H1 (cell line): ENCODE measurements at regions not wholly inside any gene's neighbourhood (a gene's known extent, or its start where the extent isn't known, plus 50 kb on each side); places are given as distances from the start of the nearest gene placed in this dataset.

Experiments
- CTCF ChIA-PET: fragments of 300-600 bp; sonication (Branson Sonifier 250); formaldehyde crosslinking; loops from one replicate; lab custom pipeline; 2021; ENCODE audit not compliant: partially characterized antibody; lab: Charles Lee
- POLR2A ChIA-PET: fragments of 300-600 bp; sonication (Branson Sonifier 250); formaldehyde crosslinking; loops from one replicate; lab custom pipeline; 2021; ENCODE audit warnings: inconsistent platforms; ENCODE audit not compliant: partially characterized antibody; lab: Charles Lee
- DNase-seq, 2 experiments: peaks; one replicate each; pipeline versions ENCODE4 v3.0.0 to v3.0.0-alpha.2; 2010 to 2022; ENCODE audit warnings: low spot score in 2 of 2, low read depth in 1 of 2, mixed read lengths in 1 of 2
- FAIRE-seq: peaks from 2 replicates; lab custom pipeline; 2011; peaks lifted over from hg19 to GRCh38; lab: Jason Lieb, UNC
- H2AFZ ChIP-seq: 2 replicates; pipeline ENCODE4 v1.8.1; 2012; ENCODE audit warnings: low read length, inconsistent platforms
- H2AK5ac ChIP-seq: 2 replicates; pipeline ENCODE4 v1.6.1; 2013; ENCODE audit warnings: low read depth, low read length
- H2BK120ac ChIP-seq: replicated peaks from 2 replicates; pipeline ENCODE3; 2013; ENCODE audit warnings: low read depth, low read length, inconsistent platforms
- H2BK12ac ChIP-seq: 2 replicates; pipeline ENCODE4 v1.6.1; 2013; ENCODE audit warnings: low read depth, low read length
- H2BK15ac ChIP-seq: 2 replicates; pipeline ENCODE4 v1.6.1; 2013; ENCODE audit warnings: low read length
- H2BK20ac ChIP-seq: 2 replicates; pipeline ENCODE4 v1.6.1; 2013; ENCODE audit warnings: low read length
- H2BK5ac ChIP-seq: 2 replicates; pipeline ENCODE4 v1.6.1; 2013; ENCODE audit warnings: low read depth, low read length
- H3K14ac ChIP-seq: 2 replicates; pipeline ENCODE4 v1.6.1; 2013; ENCODE audit warnings: inconsistent platforms; ENCODE audit not compliant: insufficient read length
- H3K18ac ChIP-seq: 2 replicates; pipeline ENCODE4 v1.6.1; 2013; ENCODE audit warnings: low read length; ENCODE audit errors: extremely low read depth
- H3K23ac ChIP-seq: 2 replicates; pipeline ENCODE4 v1.6.1; 2013; ENCODE audit warnings: inconsistent platforms; ENCODE audit not compliant: insufficient read length
- H3K23me2 ChIP-seq: 2 replicates; pipeline ENCODE4 v1.6.1; 2013; ENCODE audit warnings: low read depth, low read length
- H3K27ac ChIP-seq: 2 replicates; pipeline ENCODE4 v1.6.1; 2011; ENCODE audit warnings: low read depth, low read length, inconsistent platforms
- H3K27me3 ChIP-seq, 4 experiments: replicated peaks in 1 of 4; 1 replicate in 1 of 4; 2 replicates in 3 of 4; pipeline versions ENCODE4 v1.6.1 to v1.8.1; 2011 to 2013; ENCODE audit warnings: low read length in 3 of 4, mild to moderate bottlenecking in 3 of 4, inconsistent platforms in 2 of 4, mixed read lengths in 2 of 4, moderate library complexity in 1 of 4; ENCODE audit not compliant: control insufficient read depth in 3 of 4, insufficient read depth in 3 of 4; ENCODE audit errors: extremely low read depth in 1 of 4
- H3K36me3 ChIP-seq, 4 experiments: 2 replicates each; pipeline versions ENCODE4 v1.6.1 to v1.8.1; 2011 to 2013; ENCODE audit warnings: mild to moderate bottlenecking in 4 of 4, low read length in 3 of 4, moderate library complexity in 2 of 4, control low read depth in 1 of 4, inconsistent platforms in 1 of 4; ENCODE audit not compliant: insufficient read depth in 4 of 4, control insufficient read depth in 2 of 4
- H3K4ac ChIP-seq: replicated peaks from 2 replicates; pipeline ENCODE3; 2013; ENCODE audit warnings: low read length, low read depth, mixed read lengths, inconsistent platforms; ENCODE audit not compliant: insufficient read length
- H3K4me1 ChIP-seq, 4 experiments: replicated peaks in 1 of 4; 1 replicate in 1 of 4; 2 replicates in 3 of 4; pipeline versions ENCODE4 v1.6.1 to v1.8.1; 2011 to 2013; ENCODE audit warnings: low read length in 3 of 4, inconsistent platforms in 2 of 4, mixed read lengths in 1 of 4; ENCODE audit not compliant: insufficient read depth in 4 of 4, control insufficient read depth in 3 of 4
- H3K4me2 ChIP-seq, 2 experiments: 2 replicates each; pipeline versions ENCODE4 v1.6.1 to v1.8.1; 2011 to 2013; ENCODE audit warnings: low read depth in 2 of 2, low read length in 2 of 2, control low read depth in 1 of 2, inconsistent platforms in 1 of 2, mild to moderate bottlenecking in 1 of 2; ENCODE audit not compliant: insufficient read depth in 1 of 2
- H3K4me3 ChIP-seq, 4 experiments: fragments of 200-600, 300-600 bp in 1 of 4; sonication (generic), shearing (Covaris generic), sonication (Bioruptor Twin) in 1 of 4; 2 replicates each; pipeline versions ENCODE4 v1.5.1 to v1.8.1; 2011 to 2016; ENCODE audit warnings: low read length in 4 of 4, low read depth in 3 of 4, control low read depth in 2 of 4, inconsistent platforms in 2 of 4, mild to moderate bottlenecking in 2 of 4, mixed read lengths in 1 of 4, moderate library complexity in 1 of 4; ENCODE audit not compliant: insufficient read depth in 2 of 4; ENCODE audit errors: extremely low read depth in 1 of 4
- H3K56ac ChIP-seq: replicated peaks from 2 replicates; pipeline ENCODE3; 2013; ENCODE audit warnings: low read depth, mild to moderate bottlenecking, mixed read lengths, low read length, inconsistent platforms; ENCODE audit not compliant: insufficient read length
- H3K79me1 ChIP-seq: 2 replicates; pipeline ENCODE4 v1.6.1; 2013; ENCODE audit warnings: low read depth, low read length, control low read depth
- H3K79me2 ChIP-seq, 2 experiments: 2 replicates each; pipeline versions ENCODE4 v1.6.1 to v1.8.1; 2012 to 2013; ENCODE audit warnings: low read length in 2 of 2, mild to moderate bottlenecking in 2 of 2, inconsistent platforms in 1 of 2; ENCODE audit not compliant: insufficient read depth in 2 of 2, control insufficient read depth in 1 of 2
- H3K9ac ChIP-seq, 4 experiments: replicated peaks in 1 of 4; 1 replicate in 1 of 4; 2 replicates in 3 of 4; pipeline versions ENCODE4 v1.6.1 to v1.8.1; 2011 to 2013; ENCODE audit warnings: low read depth in 3 of 4, low read length in 3 of 4, control low read depth in 2 of 4, mild to moderate bottlenecking in 2 of 4, moderate library complexity in 2 of 4, inconsistent platforms in 1 of 4; ENCODE audit errors: extremely low read depth in 1 of 4
- H3K9me3 ChIP-seq, 2 experiments: 2 replicates each; pipeline versions ENCODE4 v1.6.1 to v1.8.1; 2012 to 2013; ENCODE audit warnings: mild to moderate bottlenecking in 2 of 2, moderate library complexity in 2 of 2, control low read depth in 1 of 2, inconsistent platforms in 1 of 2, low read depth in 1 of 2, low read length in 1 of 2, mixed read lengths in 1 of 2; ENCODE audit not compliant: insufficient read depth in 2 of 2
- H4K20me1 ChIP-seq, 2 experiments: replicated peaks in 1 of 2; 2 replicates each; pipeline versions ENCODE3 to v1.8.1; 2011 to 2013; ENCODE audit warnings: inconsistent platforms in 2 of 2, low read length in 2 of 2, mild to moderate bottlenecking in 1 of 2; ENCODE audit not compliant: insufficient read depth in 2 of 2, control insufficient read depth in 1 of 2
- H4K5ac ChIP-seq: 2 replicates; pipeline ENCODE4 v1.6.1; 2013; ENCODE audit warnings: low read length, low read depth, mixed read lengths, inconsistent platforms; ENCODE audit not compliant: insufficient read length
- H4K8ac ChIP-seq: 2 replicates; pipeline ENCODE4 v1.8.0; 2013; ENCODE audit warnings: mild to moderate bottlenecking, moderate library complexity, low read length, inconsistent platforms; ENCODE audit not compliant: insufficient read depth; ENCODE audit errors: extremely low read depth
- H4K91ac ChIP-seq: replicated peaks from 2 replicates; pipeline ENCODE3; 2013; ENCODE audit warnings: low read length, mixed read lengths, inconsistent platforms; ENCODE audit not compliant: insufficient read length
- CBX5 ChIP-seq: fragments of 300-800, 300-1000 bp; sonication (generic); IDR thresholded peaks from 2 replicates; pipeline ENCODE4 v1.7.1; 2016; ENCODE audit warnings: antibody characterized with exemption, low read length, low read depth
- CTBP2 ChIP-seq: IDR thresholded peaks from 2 replicates; pipeline ENCODE4 v1.7.0; 2011; ENCODE audit warnings: borderline replicate concordance, mild to moderate bottlenecking, moderate library complexity, mixed read lengths, low read length; ENCODE audit not compliant: insufficient read depth, insufficient read length
- KDM5A ChIP-seq: fragments of 200-600 bp; IDR thresholded peaks from 2 replicates; pipeline ENCODE4 v1.7.1; 2012; ENCODE audit warnings: mild to moderate bottlenecking, low read length, inconsistent platforms, mixed read lengths
- POU5F1 ChIP-seq: IDR thresholded peaks from 2 replicates; pipeline ENCODE4 v1.6.1; 2011; ENCODE audit warnings: low read depth, mild to moderate bottlenecking, low read length, moderate library complexity
- RAD21 ChIP-seq, 2 experiments: IDR thresholded peaks in 1 of 2; conservative IDR thresholded peaks in 1 of 2; 2 replicates each; pipeline ENCODE4 v1.6.1; 2011; ENCODE audit warnings: low read depth in 2 of 2, low read length in 2 of 2, improper control_type of control experiment in 1 of 2, inconsistent platforms in 1 of 2, mild to moderate bottlenecking in 1 of 2, moderate library complexity in 1 of 2
- RNF2 ChIP-seq: fragments of 200-900, 300-1000 bp; sonication (generic); IDR thresholded peaks from 2 replicates; pipeline ENCODE4 v1.7.1; 2016; ENCODE audit warnings: borderline replicate concordance, low read depth, mild to moderate bottlenecking, antibody characterized with exemption, low read length; ENCODE audit not compliant: poor library complexity, severe bottlenecking; ENCODE audit errors: missing control alignments
- SIX5 ChIP-seq: IDR thresholded peaks from 2 replicates; pipeline ENCODE4 v1.6.1; 2011; ENCODE audit warnings: mild to moderate bottlenecking, low read depth, low read length
- USF2 ChIP-seq: IDR thresholded peaks from 2 replicates; pipeline ENCODE4 v1.6.1; 2011; ENCODE audit warnings: low read length, improper control_type of control experiment

GRCh38 chr16:5454349-5454748, 356.8 kb upstream of the EEF2KMT start:
- no peak overlapping the region for H2BK15ac ChIP-seq
- CTCF ChIA-PET: interaction anchor here (1.8 kb wide), 1 partner anchor 36 kb away, joined by 5 read pairs; no protein-coding TSS in a partner anchor

More at GRCh38 chr16:5454349-5454748, 356.8 kb upstream of the EEF2KMT start:
- H3K79me1 ChIP-seq: no peaks in the 10 kb centered on the region
- peaks cover 15 to 17% (median 17%) of the 10 kb centered on the region in 4 experiments for H3K4me1 ChIP-seq
- POLR2A ChIA-PET: no interaction called here
- no peak for FAIRE-seq
- H2AK5ac ChIP-seq: no peak overlapping the region
- no peak overlapping the region for H3K4ac ChIP-seq
- H2BK20ac ChIP-seq: no peak overlapping the region
- H3K14ac ChIP-seq: no peak overlapping the region
- no peak overlapping the region for H3K23ac ChIP-seq
- no peak overlapping the region for H2BK120ac ChIP-seq
- no peaks in the 10 kb centered on the region for H3K9me3 ChIP-seq
- no peak overlapping the region for H3K27ac ChIP-seq
- H2AFZ ChIP-seq: no peak overlapping the region
- H2BK12ac ChIP-seq: no peak overlapping the region
- H3K27me3 ChIP-seq: no peaks in the 10 kb centered on the region
- H4K91ac ChIP-seq: no peak overlapping the region
- H4K8ac ChIP-seq: no peak overlapping the region
- no peaks in the 10 kb centered on the region for H4K20me1 ChIP-seq
- no peak overlapping the region for H3K18ac ChIP-seq
- no peaks in the 10 kb centered on the region for H3K36me3 ChIP-seq
- no peaks in the 10 kb centered on the region for H3K79me2 ChIP-seq
- no peak overlapping the region for H2BK5ac ChIP-seq
- TF ChIP-seq POU5F1 (no peak), KDM5A (no peak), SIX5 (no peak), CBX5 (no peak), RNF2 (no peak), USF2 (no peak), RAD21 (IDR thresholded peaks at IDR 0.05 in 1 of 2, conservative IDR thresholded peaks at IDR 0.05 in 1 of 2; ENCODE audit: low read depth in 2 of 2, low read length in 2 of 2) (no peak), CTBP2 (no peak)
- H3K4me3 ChIP-seq: no peak overlapping the region
- H3K4me2 ChIP-seq: no peak overlapping the region
- no peak overlapping the region for H4K5ac ChIP-seq
- H3K9ac ChIP-seq: no peak overlapping the region
- no peak for DNase-seq
- no peak overlapping the region for H3K56ac ChIP-seq
- H3K23me2 ChIP-seq: no peaks in the 10 kb centered on the region
